ENCODE measurements at regions not wholly inside any gene's neighbourhood (a gene's known extent, or its start where the extent isn't known, plus 50 kb on each side); places are given as distances from the start of the nearest gene placed in this dataset.

DNA sequence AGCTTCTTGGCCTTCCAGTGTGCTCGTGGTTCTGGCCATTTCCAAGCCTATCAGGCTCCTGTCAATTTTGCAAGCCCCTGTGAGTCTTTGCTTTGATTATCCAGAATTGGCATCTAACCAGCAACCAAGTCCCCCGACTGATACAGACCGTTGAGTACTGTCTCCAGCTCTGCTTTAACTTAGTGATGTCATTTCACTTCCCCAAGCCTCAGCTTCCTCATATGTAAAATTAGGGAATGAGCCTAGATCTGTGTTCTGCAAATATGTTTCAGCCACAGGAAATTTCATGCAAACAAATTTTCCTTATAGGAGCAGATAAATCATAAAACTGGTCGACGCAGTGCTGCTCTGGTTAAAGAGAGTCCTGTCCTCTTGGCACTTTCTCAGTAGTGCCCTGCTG lies 60.1 kb upstream of the WSB1 start:
- Histone ChIP-seq H3K4me3 (ENCODE audit: low read length) (no peak overlapping the region), H3K79me2 (replicated peaks; ENCODE audit: insufficient read depth, low read length) (no peaks in the 10 kb centered on the region), H3K36me3 (ENCODE audit: insufficient read depth, low read length) (no peaks in the 10 kb centered on the region), H3K9me2 (ENCODE audit: insufficient read depth, low read length) (no peaks in the 10 kb centered on the region), H3K4me2 (ENCODE audit: low read length) (no peak overlapping the region), H3K9ac (ENCODE audit: low read length) (no peak overlapping the region), H3K27me3 (ENCODE audit: insufficient read depth, low read depth, low read length) (no peaks in the 10 kb centered on the region), H2AFZ (ENCODE audit: low read depth, low read length) (no peak overlapping the region), H4K20me1 (ENCODE audit: insufficient read depth) (no peaks in the 10 kb centered on the region), H3F3A (ENCODE audit: insufficient read depth, low read length, poor library complexity, severe bottlenecking) (no peaks in the 10 kb centered on the region), H3K9me3 (ENCODE audit: low read length) (no peaks in the 10 kb centered on the region), H3K27ac (ENCODE audit: low read length) (no peak overlapping the region)
- TF ChIP-seq, protein P1, sequence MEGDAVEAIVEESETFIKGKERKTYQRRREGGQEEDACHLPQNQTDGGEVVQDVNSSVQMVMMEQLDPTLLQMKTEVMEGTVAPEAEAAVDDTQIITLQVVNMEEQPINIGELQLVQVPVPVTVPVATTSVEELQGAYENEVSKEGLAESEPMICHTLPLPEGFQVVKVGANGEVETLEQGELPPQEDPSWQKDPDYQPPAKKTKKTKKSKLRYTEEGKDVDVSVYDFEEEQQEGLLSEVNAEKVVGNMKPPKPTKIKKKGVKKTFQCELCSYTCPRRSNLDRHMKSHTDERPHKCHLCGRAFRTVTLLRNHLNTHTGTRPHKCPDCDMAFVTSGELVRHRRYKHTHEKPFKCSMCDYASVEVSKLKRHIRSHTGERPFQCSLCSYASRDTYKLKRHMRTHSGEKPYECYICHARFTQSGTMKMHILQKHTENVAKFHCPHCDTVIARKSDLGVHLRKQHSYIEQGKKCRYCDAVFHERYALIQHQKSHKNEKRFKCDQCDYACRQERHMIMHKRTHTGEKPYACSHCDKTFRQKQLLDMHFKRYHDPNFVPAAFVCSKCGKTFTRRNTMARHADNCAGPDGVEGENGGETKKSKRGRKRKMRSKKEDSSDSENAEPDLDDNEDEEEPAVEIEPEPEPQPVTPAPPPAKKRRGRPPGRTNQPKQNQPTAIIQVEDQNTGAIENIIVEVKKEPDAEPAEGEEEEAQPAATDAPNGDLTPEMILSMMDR (IDR thresholded peaks at IDR 0.05; ENCODE audit: poor library complexity, severe bottlenecking): no peak
- TF ChIP-seq MXI1 (conservative IDR thresholded peaks at IDR 0.05; ENCODE audit: poor library complexity, severe bottlenecking) (no peak), POLR2AphosphoS5 (IDR thresholded peaks at IDR 0.05) (no peak), EZH2 (IDR thresholded peaks at IDR 0.05; ENCODE audit: borderline replicate concordance, insufficient read depth, low read length, poor library complexity, severe bottlenecking) (no peak), RAD21 (conservative IDR thresholded peaks at IDR 0.05) (no peak), EP300 (conservative IDR thresholded peaks at IDR 0.05; ENCODE audit: poor library complexity, severe bottlenecking) (no peak), SMC3 (conservative IDR thresholded peaks at IDR 0.05; ENCODE audit: poor library complexity) (no peak)
- TF ChIP-seq, protein P2, sequence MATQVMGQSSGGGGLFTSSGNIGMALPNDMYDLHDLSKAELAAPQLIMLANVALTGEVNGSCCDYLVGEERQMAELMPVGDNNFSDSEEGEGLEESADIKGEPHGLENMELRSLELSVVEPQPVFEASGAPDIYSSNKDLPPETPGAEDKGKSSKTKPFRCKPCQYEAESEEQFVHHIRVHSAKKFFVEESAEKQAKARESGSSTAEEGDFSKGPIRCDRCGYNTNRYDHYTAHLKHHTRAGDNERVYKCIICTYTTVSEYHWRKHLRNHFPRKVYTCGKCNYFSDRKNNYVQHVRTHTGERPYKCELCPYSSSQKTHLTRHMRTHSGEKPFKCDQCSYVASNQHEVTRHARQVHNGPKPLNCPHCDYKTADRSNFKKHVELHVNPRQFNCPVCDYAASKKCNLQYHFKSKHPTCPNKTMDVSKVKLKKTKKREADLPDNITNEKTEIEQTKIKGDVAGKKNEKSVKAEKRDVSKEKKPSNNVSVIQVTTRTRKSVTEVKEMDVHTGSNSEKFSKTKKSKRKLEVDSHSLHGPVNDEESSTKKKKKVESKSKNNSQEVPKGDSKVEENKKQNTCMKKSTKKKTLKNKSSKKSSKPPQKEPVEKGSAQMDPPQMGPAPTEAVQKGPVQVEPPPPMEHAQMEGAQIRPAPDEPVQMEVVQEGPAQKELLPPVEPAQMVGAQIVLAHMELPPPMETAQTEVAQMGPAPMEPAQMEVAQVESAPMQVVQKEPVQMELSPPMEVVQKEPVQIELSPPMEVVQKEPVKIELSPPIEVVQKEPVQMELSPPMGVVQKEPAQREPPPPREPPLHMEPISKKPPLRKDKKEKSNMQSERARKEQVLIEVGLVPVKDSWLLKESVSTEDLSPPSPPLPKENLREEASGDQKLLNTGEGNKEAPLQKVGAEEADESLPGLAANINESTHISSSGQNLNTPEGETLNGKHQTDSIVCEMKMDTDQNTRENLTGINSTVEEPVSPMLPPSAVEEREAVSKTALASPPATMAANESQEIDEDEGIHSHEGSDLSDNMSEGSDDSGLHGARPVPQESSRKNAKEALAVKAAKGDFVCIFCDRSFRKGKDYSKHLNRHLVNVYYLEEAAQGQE (IDR thresholded peaks at IDR 0.05; ENCODE audit: borderline replicate concordance): no peak

DNA sequence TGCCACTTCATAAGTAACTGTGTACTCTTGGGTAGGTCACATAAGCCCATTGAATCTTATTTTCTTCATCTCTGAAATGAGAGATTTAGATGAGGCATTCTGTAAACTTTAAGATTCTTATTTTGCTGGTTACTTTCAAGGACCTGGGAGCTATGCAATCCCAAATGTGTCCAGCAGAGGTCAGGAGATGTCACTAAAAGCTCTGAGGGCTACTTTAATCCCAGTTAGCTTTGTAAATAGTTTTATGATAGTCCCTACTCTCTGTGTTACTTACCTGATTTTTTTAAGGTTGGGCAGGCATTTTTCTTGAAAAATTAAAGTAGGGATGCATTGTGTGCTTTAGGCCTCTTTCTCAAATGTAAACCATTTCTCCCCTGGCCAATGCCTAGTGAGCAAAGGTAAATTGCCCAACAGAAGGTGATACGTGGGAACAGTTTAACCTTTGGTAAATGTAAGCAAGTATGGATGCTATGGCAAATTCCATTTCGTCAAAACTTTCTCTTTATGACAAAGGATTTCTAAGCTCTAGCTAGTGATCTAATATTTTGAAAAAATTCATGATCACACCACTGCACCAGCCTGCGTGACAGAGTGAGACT lies 57.1 kb upstream of the WSB1 start:
- Histone ChIP-seq H3K36me3 (ENCODE audit: insufficient read depth, low read length) (no peaks in the 10 kb centered on the region), H3F3A (ENCODE audit: insufficient read depth, low read length, poor library complexity, severe bottlenecking) (no peaks in the 10 kb centered on the region), H3K79me2 (replicated peaks; ENCODE audit: insufficient read depth, low read length) (no peaks in the 10 kb centered on the region), H3K27me3 (ENCODE audit: insufficient read depth, low read depth, low read length) (no peaks in the 10 kb centered on the region), H3K9me3 (ENCODE audit: low read length) (no peaks in the 10 kb centered on the region), H3K9ac (ENCODE audit: low read length) (no peak overlapping the region), H3K27ac (ENCODE audit: low read length) (no peak overlapping the region), H2AFZ (ENCODE audit: low read depth, low read length) (no peak overlapping the region), H3K4me2 (ENCODE audit: low read length) (no peak overlapping the region), H4K20me1 (ENCODE audit: insufficient read depth) (no peaks in the 10 kb centered on the region), H3K9me2 (ENCODE audit: insufficient read depth, low read length) (no peaks in the 10 kb centered on the region), H3K4me3 (ENCODE audit: low read length) (no peak overlapping the region)
- TF ChIP-seq RAD21 (conservative IDR thresholded peaks at IDR 0.05) (peak; percentile 91), POLR2AphosphoS5 (IDR thresholded peaks at IDR 0.05) (no peak), SMC3 (conservative IDR thresholded peaks at IDR 0.05; ENCODE audit: poor library complexity) (peak; percentile 95), EZH2 (IDR thresholded peaks at IDR 0.05; ENCODE audit: borderline replicate concordance, insufficient read depth, low read length, poor library complexity, severe bottlenecking) (no peak)
- TF ChIP-seq, protein P1 (IDR thresholded peaks at IDR 0.05; ENCODE audit: poor library complexity, severe bottlenecking): peak; percentile 91

Data from neural cell (in vitro differentiated cells).